ENCODE measurements at regions not wholly inside any gene's neighbourhood (a gene's known extent, or its start where the extent isn't known, plus 50 kb on each side); places are given as distances from the start of the nearest gene placed in this dataset.

- no peak for TF ChIP-seq SIN3A (IDR thresholded peaks at IDR 0.05; ENCODE audit: borderline replicate concordance in 2 of 2, control insufficient read depth in 1 of 2, low read depth in 2 of 2, low read length in 2 of 2)
- no peak for TF ChIP-seq RBM25 (IDR thresholded peaks at IDR 0.05; ENCODE audit: low read depth, low read length, severe bottlenecking)
- no peak for TF ChIP-seq ZNF263 (CRISPR knock-in tag; IDR thresholded peaks at IDR 0.05; ENCODE audit: borderline replicate concordance)
- TF ChIP-seq FOS (IDR thresholded peaks at IDR 0.05; ENCODE audit: extremely low read depth, insufficient read length), result peak; percentile 44
- peak; percentile 89 for TF ChIP-seq EP300 (IDR thresholded peaks at IDR 0.05; ENCODE audit: low read length)
- no peak for TF ChIP-seq ZNF785 (CRISPR knock-in tag; IDR thresholded peaks at IDR 0.05)
- no peak for TF ChIP-seq ZNF780A (CRISPR knock-in tag; IDR thresholded peaks at IDR 0.05)
- no peak for TF ChIP-seq KDM5B (IDR thresholded peaks at IDR 0.05; ENCODE audit: insufficient replicate concordance, low read depth, low read length)
- TF ChIP-seq ZNF639 (CRISPR knock-in tag; conservative IDR thresholded peaks at IDR 0.05 in 1 of 2, IDR thresholded peaks at IDR 0.05 in 1 of 2), result no peak
- no peak for TF ChIP-seq ZNF384 (IDR thresholded peaks at IDR 0.05; ENCODE audit: low read depth, low read length)
- peak; percentile 91 for TF ChIP-seq DPF2 (IDR thresholded peaks at IDR 0.05)
- TF ChIP-seq TGIF2 (CRISPR knock-in tag; IDR thresholded peaks at IDR 0.05), result no peak
- TF ChIP-seq YBX1 (IDR thresholded peaks at IDR 0.05), result no peak
- no peak for TF ChIP-seq ZNF24 (IDR thresholded peaks at IDR 0.05)
- TF ChIP-seq ESRRA (IDR thresholded peaks at IDR 0.05; ENCODE audit: borderline replicate concordance, low read depth), result no peak
- no peak for TF ChIP-seq HBP1 (CRISPR knock-in tag; IDR thresholded peaks at IDR 0.05)
- no peak for TF ChIP-seq DMBX1 (CRISPR knock-in tag; IDR thresholded peaks at IDR 0.05; ENCODE audit: borderline replicate concordance)
- no peak for TF ChIP-seq CAMTA2 (CRISPR knock-in tag; conservative IDR thresholded peaks at IDR 0.05)
- TF ChIP-seq MED1 (CRISPR knock-in tag; IDR thresholded peaks at IDR 0.05; ENCODE audit: borderline replicate concordance), result no peak
- TF ChIP-seq RFX5 (IDR thresholded peaks at IDR 0.05; ENCODE audit: low read depth, low read length), result no peak
- TF ChIP-seq HLTF (IDR thresholded peaks at IDR 0.05), result no peak
- no peak for TF ChIP-seq BMI1 (IDR thresholded peaks at IDR 0.05; ENCODE audit: low read length)
- TF ChIP-seq BRF1 (IDR thresholded peaks at IDR 0.05; ENCODE audit: borderline replicate concordance, extremely low read depth, insufficient read length), result no peak
- no peak for TF ChIP-seq SMARCA5 (IDR thresholded peaks at IDR 0.05)
- TF ChIP-seq CHCHD3 (CRISPR knock-in tag; IDR thresholded peaks at IDR 0.05), result no peak
- TF ChIP-seq ZBTB26 (CRISPR knock-in tag; IDR thresholded peaks at IDR 0.05), result no peak
- TF ChIP-seq MCM5 (IDR thresholded peaks at IDR 0.05; ENCODE audit: low read depth), result no peak
- no peak for TF ChIP-seq ETV5 (CRISPR knock-in tag; IDR thresholded peaks at IDR 0.05; ENCODE audit: low read depth)
Measured at GRCh38 chr2:215793747-215794595, 219.4 kb downstream of the MREG start (continued).
